HL-60 (cell line): ENCODE measurements at regions not wholly inside any gene's neighbourhood (a gene's known extent, or its start where the extent isn't known, plus 50 kb on each side); places are given as distances from the start of the nearest gene placed in this dataset.
"Not testable (repeated sequence)": the region's sequence is repeated elsewhere in the genome, so short reads cannot be mapped to it uniquely, and the experiment has no call there.

ENCODE experiments used
- DNase-seq, 2 experiments: peaks; one replicate each; pipeline ENCODE4 v3.0.0-alpha.2; 2010 to 2020; ENCODE audit warnings: low read depth in 1 of 2, low spot score in 1 of 2
- H3K27ac ChIP-seq: fragments of 250-450 bp; sonication (Bioruptor Pico); replicated peaks from 2 replicates; pipeline ENCODE4 v1.5.1; 2020; ENCODE audit warnings: mild to moderate bottlenecking, moderate library complexity
- H3K27me3 ChIP-seq: fragments of 250-450 bp; sonication (Bioruptor Pico); 2 replicates; pipeline ENCODE4 v1.5.1; 2021; ENCODE audit warnings: mild to moderate bottlenecking, moderate library complexity; ENCODE audit not compliant: insufficient read depth, poor library complexity, severe bottlenecking
- H3K4me3 ChIP-seq: replicated peaks from 2 replicates; pipeline ENCODE4 v1.5.1; 2011; ENCODE audit warnings: mild to moderate bottlenecking, control low read depth, low read length; ENCODE audit not compliant: insufficient read depth
- CTCF ChIP-seq: IDR thresholded peaks from one replicate; pipeline ENCODE4 v1.5.1; 2011; ENCODE audit warnings: low read length, control low read depth, inconsistent platforms; ENCODE audit not compliant: insufficient read depth
- GABPA ChIP-seq: IDR thresholded peaks from 2 replicates; pipeline ENCODE4 v1.6.1; 2012; ENCODE audit warnings: low read depth
- POLR2AphosphoS5 ChIP-seq: IDR thresholded peaks from 2 replicates; pipeline ENCODE4 v1.6.1; 2012; ENCODE audit warnings: low read depth
- SPI1 ChIP-seq: IDR thresholded peaks from 2 replicates; pipeline ENCODE4 v1.6.1; 2012; ENCODE audit warnings: low read depth, mild to moderate bottlenecking, borderline replicate concordance
- TF ChIP-seq, protein P1 (sequence below): IDR thresholded peaks from 2 replicates; pipeline ENCODE4 v1.6.1; 2012; ENCODE audit warnings: low read depth; ENCODE audit not compliant: insufficient replicate concordance

GRCh38 chr12:78290606-78291345 lies 460.1 kb downstream of the NAV3 start:
- DNase-seq, result no peak
- no peak overlapping the region for H3K27ac ChIP-seq
- TF ChIP-seq SPI1, result no peak
- no peak for TF ChIP-seq POLR2AphosphoS5
- TF ChIP-seq, protein P1, sequence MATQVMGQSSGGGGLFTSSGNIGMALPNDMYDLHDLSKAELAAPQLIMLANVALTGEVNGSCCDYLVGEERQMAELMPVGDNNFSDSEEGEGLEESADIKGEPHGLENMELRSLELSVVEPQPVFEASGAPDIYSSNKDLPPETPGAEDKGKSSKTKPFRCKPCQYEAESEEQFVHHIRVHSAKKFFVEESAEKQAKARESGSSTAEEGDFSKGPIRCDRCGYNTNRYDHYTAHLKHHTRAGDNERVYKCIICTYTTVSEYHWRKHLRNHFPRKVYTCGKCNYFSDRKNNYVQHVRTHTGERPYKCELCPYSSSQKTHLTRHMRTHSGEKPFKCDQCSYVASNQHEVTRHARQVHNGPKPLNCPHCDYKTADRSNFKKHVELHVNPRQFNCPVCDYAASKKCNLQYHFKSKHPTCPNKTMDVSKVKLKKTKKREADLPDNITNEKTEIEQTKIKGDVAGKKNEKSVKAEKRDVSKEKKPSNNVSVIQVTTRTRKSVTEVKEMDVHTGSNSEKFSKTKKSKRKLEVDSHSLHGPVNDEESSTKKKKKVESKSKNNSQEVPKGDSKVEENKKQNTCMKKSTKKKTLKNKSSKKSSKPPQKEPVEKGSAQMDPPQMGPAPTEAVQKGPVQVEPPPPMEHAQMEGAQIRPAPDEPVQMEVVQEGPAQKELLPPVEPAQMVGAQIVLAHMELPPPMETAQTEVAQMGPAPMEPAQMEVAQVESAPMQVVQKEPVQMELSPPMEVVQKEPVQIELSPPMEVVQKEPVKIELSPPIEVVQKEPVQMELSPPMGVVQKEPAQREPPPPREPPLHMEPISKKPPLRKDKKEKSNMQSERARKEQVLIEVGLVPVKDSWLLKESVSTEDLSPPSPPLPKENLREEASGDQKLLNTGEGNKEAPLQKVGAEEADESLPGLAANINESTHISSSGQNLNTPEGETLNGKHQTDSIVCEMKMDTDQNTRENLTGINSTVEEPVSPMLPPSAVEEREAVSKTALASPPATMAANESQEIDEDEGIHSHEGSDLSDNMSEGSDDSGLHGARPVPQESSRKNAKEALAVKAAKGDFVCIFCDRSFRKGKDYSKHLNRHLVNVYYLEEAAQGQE, result no peak
- no peak for TF ChIP-seq CTCF
- no peak for TF ChIP-seq GABPA
- H3K27me3 ChIP-seq, result no peaks in the 10 kb centered on the region
- no peak overlapping the region for H3K4me3 ChIP-seq

DNA sequence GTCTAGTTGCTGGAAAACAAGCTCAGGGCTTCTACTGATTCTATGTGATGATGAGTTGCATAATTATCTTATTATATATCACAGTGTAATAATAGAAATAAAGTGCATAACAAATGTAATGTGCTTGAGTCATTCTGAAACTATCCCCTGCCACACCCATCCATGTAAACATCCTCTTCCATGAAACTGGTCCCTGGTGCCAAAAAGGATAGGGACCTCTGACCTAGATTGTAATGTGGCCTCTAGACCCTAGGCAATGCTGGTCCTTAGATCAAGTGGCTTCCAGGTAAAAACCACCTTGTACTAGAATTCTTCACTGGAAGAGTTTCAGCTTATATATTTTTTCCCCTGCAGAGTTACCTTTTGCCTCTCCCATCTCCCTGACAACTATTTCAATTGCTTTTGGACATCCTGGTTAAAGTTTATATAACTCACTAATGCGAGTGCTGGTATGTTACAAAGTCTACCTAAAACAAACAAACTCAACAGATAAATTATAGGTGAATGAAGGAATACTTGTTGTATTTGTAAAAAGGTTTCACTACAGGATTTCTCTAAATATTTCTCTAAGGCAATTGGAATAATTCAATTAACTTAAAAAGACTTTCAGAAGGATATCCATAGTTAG lies 462.5 kb downstream of the NAV3 start:
- no peak overlapping the region for H3K4me3 ChIP-seq
- TF ChIP-seq SPI1 (no peak), POLR2AphosphoS5 (no peak), GABPA (no peak), CTCF (no peak)
- TF ChIP-seq, protein P1, result no peak
- no peak for DNase-seq
- no peaks in the 10 kb centered on the region for H3K27me3 ChIP-seq
- no peak overlapping the region for H3K27ac ChIP-seq

- not testable (repeated sequence) for DNase-seq, H3K27ac ChIP-seq, H3K4me3 ChIP-seq, H3K27me3 ChIP-seq
Measured at GRCh38 chr12:78301282-78301681, 470.6 kb downstream of the NAV3 start.

DNA sequence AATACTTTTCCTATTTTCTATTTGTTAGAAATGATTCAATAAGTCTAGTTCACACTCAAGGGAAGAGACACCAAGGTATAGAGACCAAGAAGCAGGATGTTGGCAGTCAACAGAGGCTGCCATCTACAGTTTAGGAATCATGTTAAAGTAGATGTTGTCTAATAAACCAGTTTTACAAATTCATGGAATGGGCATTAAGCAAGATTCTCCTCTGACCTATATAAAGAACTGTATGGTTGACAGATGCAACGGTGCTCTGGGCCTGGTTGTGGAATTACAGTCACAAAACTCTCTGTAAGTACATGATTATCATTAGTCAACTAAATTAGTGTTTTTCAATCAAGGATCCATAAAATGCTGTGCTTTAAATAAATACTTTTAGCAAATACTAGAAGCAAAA lies 475.1 kb downstream of the NAV3 start:
- H3K27me3 ChIP-seq, result no peaks in the 10 kb centered on the region
- DNase-seq, result no peak
- TF ChIP-seq, protein P1, result no peak
- TF ChIP-seq SPI1 (no peak), POLR2AphosphoS5 (no peak), GABPA (no peak), CTCF (no peak)

More for the DNA sequence above, 475.1 kb downstream of the NAV3 start:
- Histone ChIP-seq H3K27ac (no peak overlapping the region), H3K4me3 (no peak overlapping the region)
